Astrocyte (in vitro differentiated cells and primary cell): ENCODE measurements at regions not wholly inside any gene's neighbourhood (a gene's known extent, or its start where the extent isn't known, plus 50 kb on each side); places are given as distances from the start of the nearest gene placed in this dataset.

ENCODE experiments used
- EZH2 ChIP-seq: IDR thresholded peaks from 2 replicates; pipeline ENCODE4 v1.6.1; 2012; ENCODE audit warnings: mild to moderate bottlenecking, low read length, inconsistent platforms; ENCODE audit not compliant: insufficient read depth
- TF ChIP-seq, protein P1 (sequence below): IDR thresholded peaks from 2 replicates; pipeline ENCODE4 v1.5.1; 2011; ENCODE audit warnings: low read depth, mild to moderate bottlenecking, inconsistent platforms, low read length, moderate library complexity; ENCODE audit not compliant: insufficient read depth

DNA sequence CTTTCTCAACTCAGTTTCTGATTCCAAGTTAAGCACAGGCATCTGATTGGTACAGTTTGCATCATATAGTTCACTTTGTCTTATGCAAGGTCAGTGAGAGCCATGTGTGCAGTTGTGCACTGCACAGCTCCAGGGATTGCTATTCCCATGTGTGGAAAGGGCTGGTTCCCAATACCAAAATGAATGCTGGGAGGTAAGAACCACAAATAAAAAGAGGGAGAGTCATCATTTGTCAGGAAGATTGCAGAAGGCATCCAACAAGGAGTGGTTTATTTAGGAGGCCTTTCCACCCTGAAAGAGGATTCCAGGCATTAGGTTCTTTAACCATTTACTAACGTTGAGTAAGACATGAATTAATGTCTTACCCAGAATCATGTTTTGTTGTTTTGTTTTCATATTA is 141.2 kb upstream of the ST6GAL2 start:
- TF ChIP-seq, protein P1, sequence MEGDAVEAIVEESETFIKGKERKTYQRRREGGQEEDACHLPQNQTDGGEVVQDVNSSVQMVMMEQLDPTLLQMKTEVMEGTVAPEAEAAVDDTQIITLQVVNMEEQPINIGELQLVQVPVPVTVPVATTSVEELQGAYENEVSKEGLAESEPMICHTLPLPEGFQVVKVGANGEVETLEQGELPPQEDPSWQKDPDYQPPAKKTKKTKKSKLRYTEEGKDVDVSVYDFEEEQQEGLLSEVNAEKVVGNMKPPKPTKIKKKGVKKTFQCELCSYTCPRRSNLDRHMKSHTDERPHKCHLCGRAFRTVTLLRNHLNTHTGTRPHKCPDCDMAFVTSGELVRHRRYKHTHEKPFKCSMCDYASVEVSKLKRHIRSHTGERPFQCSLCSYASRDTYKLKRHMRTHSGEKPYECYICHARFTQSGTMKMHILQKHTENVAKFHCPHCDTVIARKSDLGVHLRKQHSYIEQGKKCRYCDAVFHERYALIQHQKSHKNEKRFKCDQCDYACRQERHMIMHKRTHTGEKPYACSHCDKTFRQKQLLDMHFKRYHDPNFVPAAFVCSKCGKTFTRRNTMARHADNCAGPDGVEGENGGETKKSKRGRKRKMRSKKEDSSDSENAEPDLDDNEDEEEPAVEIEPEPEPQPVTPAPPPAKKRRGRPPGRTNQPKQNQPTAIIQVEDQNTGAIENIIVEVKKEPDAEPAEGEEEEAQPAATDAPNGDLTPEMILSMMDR: no peak
- no peak for TF ChIP-seq EZH2
